GM19240 (cell line): ENCODE measurements at regions not wholly inside any gene's neighbourhood (a gene's known extent, or its start where the extent isn't known, plus 50 kb on each side); places are given as distances from the start of the nearest gene placed in this dataset.

Source experiments
- DNase-seq: peaks from one replicate; pipeline ENCODE4 v3.0.0; 2011; ENCODE audit warnings: low spot score; ENCODE audit not compliant: insufficient read length

DNA sequence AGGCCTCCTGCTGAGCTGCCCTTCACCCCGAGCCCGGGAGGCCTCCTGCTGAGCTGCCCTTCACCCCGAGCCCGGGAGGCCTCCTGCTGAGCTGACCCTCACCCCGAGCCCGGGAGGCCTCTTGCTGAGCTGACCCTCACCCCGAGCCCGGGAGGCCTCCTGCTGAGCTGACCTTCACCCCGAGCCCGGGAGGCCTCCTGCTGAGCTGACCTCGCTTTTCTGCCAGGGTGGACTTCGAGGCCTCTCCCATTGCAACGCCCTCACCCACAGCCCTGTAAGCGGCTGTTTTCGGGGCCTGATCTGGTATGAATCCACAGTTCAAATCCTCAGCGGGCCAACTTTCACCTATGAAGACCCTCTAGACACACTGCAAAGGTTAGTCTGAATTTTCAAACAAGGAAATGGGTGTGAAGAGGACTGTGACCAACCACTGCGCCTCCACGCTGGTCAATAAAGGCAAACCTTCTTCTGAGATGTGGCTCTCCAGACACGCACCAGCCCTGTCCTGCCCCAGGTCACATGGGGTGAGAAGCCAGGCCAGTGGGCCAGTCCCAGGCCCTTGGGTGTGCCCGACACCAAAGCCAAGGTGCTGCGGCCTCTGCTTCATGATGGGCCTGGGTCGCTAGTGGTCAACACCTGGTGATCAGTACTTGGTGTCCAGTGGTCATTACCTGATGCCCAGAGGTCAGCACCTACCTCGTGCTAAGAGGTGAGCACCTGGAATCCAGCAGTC lies 225.1 kb upstream of the SALL3 start:
- no peak for DNase-seq

GRCh38 chr18:78757014-78757413 lies 222.6 kb upstream of the SALL3 start:
- DNase-seq, result no peak

- no peak for DNase-seq
Observed at GRCh38 chr18:78758496-78758895, 221.1 kb upstream of the SALL3 start.

GRCh38 chr18:78762753-78763152 lies 216.9 kb upstream of the SALL3 start:
- no peak for DNase-seq

DNA sequence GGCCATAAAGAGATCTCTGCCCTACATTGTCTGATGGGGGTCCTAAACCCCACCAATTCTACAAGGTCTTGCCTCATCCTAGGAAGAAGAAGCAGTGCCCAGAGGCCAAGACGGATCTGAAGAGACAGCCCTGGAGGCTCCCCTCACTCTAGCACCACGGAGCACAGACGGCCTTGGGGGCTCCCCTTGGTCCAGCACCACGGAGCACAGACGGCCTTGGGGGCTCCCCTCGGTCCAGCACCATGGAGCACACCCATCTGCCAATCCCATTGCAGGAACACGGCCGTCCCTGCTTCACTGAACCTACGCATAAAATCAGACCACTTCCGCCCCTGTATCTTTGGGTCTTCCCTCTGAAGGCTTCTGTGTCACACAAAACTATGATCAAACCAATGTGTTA lies 215.1 kb upstream of the SALL3 start:
- no peak for DNase-seq

- DNase-seq, result no peak
Observed at GRCh38 chr18:78765142-78765541, 214.5 kb upstream of the SALL3 start.

- DNase-seq, result no peak
Observed at GRCh38 chr18:78765637-78766281, 213.9 kb upstream of the SALL3 start.

GRCh38 chr18:78766651-78767533 lies 212.7 kb upstream of the SALL3 start:
- no peak for DNase-seq

GRCh38 chr18:78767648-78768071 lies 212.0 kb upstream of the SALL3 start:
- no peak for DNase-seq

DNA sequence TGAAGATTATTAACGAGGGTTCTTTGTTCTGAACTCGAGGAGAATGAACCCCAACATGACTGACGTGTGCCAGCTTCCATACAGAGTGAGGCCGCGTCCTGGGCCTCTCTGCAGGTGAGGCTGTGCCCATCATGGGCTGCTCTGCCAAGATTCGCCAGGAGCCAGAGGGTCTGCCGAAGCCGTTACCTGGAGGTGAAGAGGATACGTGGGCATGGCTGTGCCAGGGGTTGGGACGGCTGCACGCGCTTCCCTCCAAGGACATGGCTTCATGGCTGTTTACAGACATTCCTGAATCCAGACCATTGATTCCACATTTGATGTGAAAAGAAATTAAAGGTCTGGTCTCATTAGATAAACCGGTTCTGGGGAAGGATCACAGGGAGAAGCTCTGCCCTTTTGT lies 211.4 kb upstream of the SALL3 start:
- DNase-seq, result no peak

GRCh38 chr18:78768656-78769501 lies 210.7 kb upstream of the SALL3 start:
- no peak for DNase-seq

DNA sequence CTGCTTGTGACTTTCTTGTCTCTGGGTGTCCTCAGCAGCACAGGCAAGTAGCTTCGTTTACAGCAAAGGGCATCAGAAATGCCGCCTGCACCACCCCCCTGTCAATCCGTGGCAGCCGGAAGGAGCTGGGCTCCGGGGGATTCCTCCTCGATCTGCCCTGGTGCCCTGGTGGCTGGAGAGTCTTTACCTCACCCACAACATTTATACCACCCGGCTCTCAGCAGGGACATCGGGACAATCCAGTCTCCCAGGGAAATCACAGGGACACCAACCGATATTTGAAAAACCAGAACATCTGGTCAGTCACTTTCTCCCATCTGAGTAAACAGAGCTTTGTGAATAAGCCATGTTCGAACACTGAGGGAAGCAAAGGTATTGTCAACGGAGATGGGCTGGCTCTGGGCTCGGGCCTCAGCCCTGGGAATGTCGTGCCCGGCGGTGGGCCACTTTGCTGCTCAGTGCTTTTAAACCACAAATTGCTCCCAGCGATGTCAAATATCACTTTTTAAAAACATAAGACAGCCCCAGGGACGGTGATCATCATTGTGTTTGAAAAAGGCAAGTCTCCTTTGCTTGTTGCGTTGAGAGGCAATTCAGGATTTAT lies 210.0 kb upstream of the SALL3 start:
- no peak for DNase-seq

GRCh38 chr18:78770139-78770822 lies 209.3 kb upstream of the SALL3 start:
- DNase-seq, result no peak

- DNase-seq, result no peak
Observed at GRCh38 chr18:78770823-78771139, 208.8 kb upstream of the SALL3 start.

GRCh38 chr18:78771496-78772359 lies 207.9 kb upstream of the SALL3 start:
- DNase-seq, result no peak

DNA sequence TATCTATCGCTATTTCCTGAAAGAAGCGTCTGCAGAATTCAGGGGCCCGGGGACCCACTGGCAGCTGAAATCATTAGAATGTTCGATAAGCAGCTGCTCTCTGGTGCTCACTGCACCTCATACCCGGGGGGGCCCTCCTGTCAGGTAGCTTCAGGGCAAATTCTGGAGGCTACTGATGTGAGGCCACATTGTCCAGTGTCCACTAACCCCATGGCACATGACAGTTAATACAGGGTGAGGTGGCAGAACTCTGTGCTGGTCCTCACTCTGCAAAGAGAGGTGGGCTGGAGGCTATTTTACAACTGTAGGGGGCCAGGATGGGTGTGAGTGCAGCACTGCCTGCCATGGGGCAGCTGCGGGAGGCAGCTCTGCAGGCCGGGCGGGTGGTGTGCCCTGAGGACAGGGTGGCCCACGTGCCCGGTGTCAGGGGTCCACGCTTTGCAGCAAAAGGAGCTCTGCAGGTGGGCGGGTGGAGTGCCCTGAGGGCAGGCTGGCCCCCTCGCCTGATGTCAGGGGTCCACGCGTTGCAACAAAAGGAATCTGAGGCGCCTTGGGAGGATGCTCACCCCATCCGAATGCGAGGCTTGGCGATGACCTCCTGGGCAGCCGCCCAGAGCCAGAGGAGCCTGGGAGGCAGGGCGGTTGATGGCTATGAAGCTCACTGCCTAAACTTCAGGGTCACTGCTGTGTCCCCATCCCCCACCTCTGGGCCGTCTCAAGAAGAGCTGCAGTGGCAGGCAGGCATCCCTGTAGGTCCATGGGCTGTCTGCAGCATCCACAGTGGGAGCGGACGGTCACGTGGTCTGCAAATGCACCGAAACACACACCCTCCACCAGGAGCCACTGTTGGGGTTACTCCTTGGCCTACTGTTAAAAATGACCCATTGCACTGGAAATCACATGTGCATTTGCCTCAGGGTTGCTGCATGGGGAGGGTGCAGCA lies 207.0 kb upstream of the SALL3 start:
- no peak for DNase-seq

DNA sequence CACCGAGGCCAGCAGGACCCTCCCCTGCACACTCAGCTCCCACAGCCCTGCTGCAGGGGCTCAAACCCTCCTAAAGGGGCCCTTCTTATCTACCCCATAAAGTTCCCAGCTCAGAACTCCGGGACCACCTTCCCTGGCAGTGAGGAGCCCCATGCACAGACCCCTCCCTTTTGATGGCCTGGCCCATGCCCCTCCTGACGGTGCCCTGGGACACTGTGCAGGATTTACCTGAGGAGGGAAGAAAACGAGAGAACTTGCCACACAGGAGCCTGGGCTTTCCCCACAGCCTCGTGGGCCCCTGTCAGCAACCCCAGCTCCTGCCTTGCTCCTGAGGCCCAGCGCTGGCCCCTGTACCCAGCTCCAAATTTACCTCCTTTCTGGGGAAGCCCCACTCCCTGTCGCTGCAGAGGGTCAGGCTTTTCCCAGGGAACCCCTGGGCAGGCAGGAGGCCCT lies 206.3 kb upstream of the SALL3 start:
- no peak for DNase-seq

- DNase-seq, result no peak
Observed at GRCh38 chr18:78773819-78774218, 205.8 kb upstream of the SALL3 start.
